Esophagus muscularis mucosa (tissue), 4 donors: ENCODE measurements at regions not wholly inside any gene's neighbourhood (a gene's known extent, or its start where the extent isn't known, plus 50 kb on each side); places are given as distances from the start of the nearest gene placed in this dataset.
A peak's percentile ranks its signal among the peaks of the same experiment; 100 is the strongest.
"Not testable (repeated sequence)": the region's sequence is repeated elsewhere in the genome, so short reads cannot be mapped to it uniquely, and the experiment has no call there.

Experiments used
- EP300 ChIP-seq: sonication (generic); formaldehyde crosslinking; IDR thresholded peaks from one replicate; pipeline ENCODE4 v1.6.1; 2017; ENCODE audit warnings: antibody characterized with exemption
- POLR2A ChIP-seq: fragments of 450-650 bp; IDR thresholded peaks from one replicate; pipeline ENCODE4 v1.6.1; 2017; ENCODE audit warnings: antibody characterized with exemption, moderate library complexity, mild to moderate bottlenecking, low read depth
- POLR2AphosphoS5 ChIP-seq, 2 donors: sonication (generic); formaldehyde crosslinking; IDR thresholded peaks; one replicate each; pipeline ENCODE4 v1.6.1; 2017; ENCODE audit warnings: antibody characterized with exemption in 2 of 2
- TF ChIP-seq, protein P1 (sequence below), 3 experiments: fragments of 200-600 bp in 2 of 3; fragments of 450-650 bp in 1 of 3; sonication (generic) in 2 of 3; IDR thresholded peaks; one replicate each; pipeline ENCODE4 v1.5.1; 2017 to 2019; ENCODE audit warnings: antibody characterized with exemption in 3 of 3, mild to moderate bottlenecking in 2 of 3, moderate library complexity in 1 of 3

DNA sequence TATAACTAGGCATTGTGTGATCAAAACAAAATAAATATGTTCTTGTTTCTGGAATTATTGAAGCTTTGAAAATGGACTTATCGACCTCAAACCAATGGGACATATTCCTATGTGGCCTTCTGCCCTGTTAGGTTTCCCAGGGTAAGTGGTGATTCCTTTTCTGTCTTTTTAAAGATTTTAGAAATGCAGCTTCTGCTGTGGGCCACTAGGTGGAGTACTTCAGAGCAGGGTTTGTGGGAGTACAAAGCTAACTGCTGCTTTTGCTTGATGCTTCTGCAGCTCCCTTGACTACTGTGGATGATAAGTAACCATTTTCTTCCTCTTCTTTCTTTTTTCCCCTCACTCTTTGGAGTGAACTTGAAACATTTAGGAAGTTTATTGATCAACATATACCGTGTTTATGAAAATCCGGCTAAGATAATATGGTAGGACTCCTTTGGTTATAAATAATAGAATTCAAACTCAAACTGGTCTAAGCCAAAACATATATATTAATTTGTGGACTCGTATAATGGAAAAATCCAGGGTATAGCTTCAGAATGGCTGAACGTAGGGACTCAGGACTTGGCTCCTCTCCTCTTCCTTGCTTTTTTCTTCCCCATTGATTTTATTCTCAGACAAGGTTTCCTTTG is 1737.7 kb upstream of the DEFB115 start:
- TF ChIP-seq, protein P1, sequence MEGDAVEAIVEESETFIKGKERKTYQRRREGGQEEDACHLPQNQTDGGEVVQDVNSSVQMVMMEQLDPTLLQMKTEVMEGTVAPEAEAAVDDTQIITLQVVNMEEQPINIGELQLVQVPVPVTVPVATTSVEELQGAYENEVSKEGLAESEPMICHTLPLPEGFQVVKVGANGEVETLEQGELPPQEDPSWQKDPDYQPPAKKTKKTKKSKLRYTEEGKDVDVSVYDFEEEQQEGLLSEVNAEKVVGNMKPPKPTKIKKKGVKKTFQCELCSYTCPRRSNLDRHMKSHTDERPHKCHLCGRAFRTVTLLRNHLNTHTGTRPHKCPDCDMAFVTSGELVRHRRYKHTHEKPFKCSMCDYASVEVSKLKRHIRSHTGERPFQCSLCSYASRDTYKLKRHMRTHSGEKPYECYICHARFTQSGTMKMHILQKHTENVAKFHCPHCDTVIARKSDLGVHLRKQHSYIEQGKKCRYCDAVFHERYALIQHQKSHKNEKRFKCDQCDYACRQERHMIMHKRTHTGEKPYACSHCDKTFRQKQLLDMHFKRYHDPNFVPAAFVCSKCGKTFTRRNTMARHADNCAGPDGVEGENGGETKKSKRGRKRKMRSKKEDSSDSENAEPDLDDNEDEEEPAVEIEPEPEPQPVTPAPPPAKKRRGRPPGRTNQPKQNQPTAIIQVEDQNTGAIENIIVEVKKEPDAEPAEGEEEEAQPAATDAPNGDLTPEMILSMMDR (IDR thresholded peaks at IDR 0.05), result peak in 1 of 3 experiments; percentile 29
- not testable (repeated sequence) for TF ChIP-seq EP300; POLR2A; POLR2AphosphoS5 (IDR thresholded peaks at IDR 0.05)
